Loucy (cell line): ENCODE measurements at regions not wholly inside any gene's neighbourhood (a gene's known extent, or its start where the extent isn't known, plus 50 kb on each side); places are given as distances from the start of the nearest gene placed in this dataset.

Source experiments
- CTCF ChIP-seq: fragments of 200-600 bp; sonication (generic); conservative IDR thresholded peaks from 2 replicates; pipeline ENCODE4 v1.5.1; 2014; ENCODE audit warnings: mild to moderate bottlenecking, antibody characterized with exemption, low read length
- EZH2phosphoT487 ChIP-seq: fragments of 200-600 bp; IDR thresholded peaks from 2 replicates; pipeline ENCODE4 v1.6.1; 2018; ENCODE audit warnings: antibody characterized with exemption, mild to moderate bottlenecking, moderate library complexity, borderline replicate concordance

- no peak for TF ChIP-seq CTCF
- no peak for TF ChIP-seq EZH2phosphoT487
Measured at GRCh38 chr4:20570981-20571715, 129.1 kb upstream of the PACRGL start.
